IPS-15b (cell line): ENCODE measurements at regions not wholly inside any gene's neighbourhood (a gene's known extent, or its start where the extent isn't known, plus 50 kb on each side); places are given as distances from the start of the nearest gene placed in this dataset.

Experiments
- H3K27me3 ChIP-seq: one replicate; pipeline ENCODE4 v1.6.1; 2013; ENCODE audit warnings: low read length; ENCODE audit not compliant: control insufficient read depth, insufficient read depth
- H3K36me3 ChIP-seq: one replicate; pipeline ENCODE4 v1.6.1; 2013; ENCODE audit warnings: low read length; ENCODE audit not compliant: control insufficient read depth, insufficient read depth
- H3K4me1 ChIP-seq: one replicate; pipeline ENCODE4 v1.6.1; 2013; ENCODE audit warnings: mild to moderate bottlenecking, low read length; ENCODE audit not compliant: control insufficient read depth, insufficient read depth
- H3K4me3 ChIP-seq: one replicate; pipeline ENCODE4 v1.5.1; 2013; ENCODE audit warnings: low read depth, low read length
- H3K9ac ChIP-seq: one replicate; pipeline ENCODE4 v1.6.1; 2013; ENCODE audit warnings: low read depth, mild to moderate bottlenecking, low read length
- H3K9me3 ChIP-seq: one replicate; pipeline ENCODE4 v1.6.1; 2013; ENCODE audit warnings: mild to moderate bottlenecking, low read length; ENCODE audit not compliant: control insufficient read depth, insufficient read depth

DNA sequence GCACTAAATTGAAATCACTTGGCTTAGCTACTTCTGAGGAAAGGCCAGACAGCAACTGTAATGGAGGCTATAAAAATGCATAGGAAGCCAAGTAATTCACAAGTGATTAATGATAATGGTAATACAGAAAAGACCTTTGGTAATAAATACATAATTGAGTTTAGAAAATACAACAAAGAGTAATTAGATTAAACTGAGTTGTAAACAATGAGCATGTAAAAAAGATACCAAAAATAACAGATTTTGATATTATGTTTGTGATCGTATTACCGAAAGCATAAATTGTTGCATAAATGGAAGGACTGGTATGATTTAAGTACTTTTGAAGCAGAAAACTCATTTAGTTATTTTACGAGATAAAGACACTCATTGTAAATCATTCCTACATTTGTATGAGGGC is 556.7 kb upstream of the TMPRSS15 start:
- no peak overlapping the region for H3K4me3 ChIP-seq
- no peaks in the 10 kb centered on the region for H3K36me3 ChIP-seq
- H3K4me1 ChIP-seq, result no peaks in the 10 kb centered on the region
- no peak overlapping the region for H3K9ac ChIP-seq
- H3K9me3 ChIP-seq, result no peaks in the 10 kb centered on the region
- H3K27me3 ChIP-seq, result no peaks in the 10 kb centered on the region

DNA sequence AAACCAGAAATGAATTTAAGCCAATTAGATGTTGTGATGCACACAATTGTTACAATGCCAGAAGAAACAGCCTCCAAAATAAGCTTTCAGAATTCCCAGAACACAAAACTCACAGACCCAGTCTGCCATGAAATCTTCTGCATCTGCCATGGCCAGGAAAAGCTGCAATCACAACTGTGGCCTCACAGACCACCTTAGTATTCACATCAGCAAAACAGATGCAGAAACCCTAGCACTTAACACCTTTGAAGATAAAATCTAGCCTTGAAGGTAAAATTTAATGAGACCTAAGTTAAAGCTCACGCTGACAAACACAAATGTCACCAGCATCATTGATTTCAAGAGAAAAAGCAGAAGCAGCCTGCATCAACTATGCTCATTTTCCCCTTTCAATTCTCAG is 566.8 kb upstream of the TMPRSS15 start:
- Histone ChIP-seq H3K36me3 (no peaks in the 10 kb centered on the region), H3K9me3 (no peaks in the 10 kb centered on the region), H3K27me3 (no peaks in the 10 kb centered on the region), H3K4me1 (no peaks in the 10 kb centered on the region), H3K9ac (no peak overlapping the region), H3K4me3 (no peak overlapping the region)

DNA sequence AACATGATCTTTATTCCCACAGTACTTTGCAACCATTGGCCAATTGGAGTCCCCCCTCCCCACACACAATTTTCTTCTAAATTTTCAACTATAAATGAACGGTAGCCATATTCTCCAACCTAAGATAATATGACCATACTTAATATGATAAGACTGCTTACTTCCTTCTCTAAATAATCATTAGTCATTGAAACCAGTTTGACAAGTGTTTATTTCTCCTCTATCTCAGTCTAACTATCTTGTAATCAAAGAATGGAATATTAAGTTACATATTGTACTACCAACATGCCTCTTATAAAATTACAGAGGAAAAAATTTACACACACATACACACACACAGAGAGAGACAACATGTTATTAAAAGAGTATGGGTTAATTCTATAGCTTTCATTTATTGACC is 567.4 kb upstream of the TMPRSS15 start:
- Histone ChIP-seq H3K9ac (no peak overlapping the region), H3K4me1 (no peaks in the 10 kb centered on the region), H3K27me3 (no peaks in the 10 kb centered on the region), H3K36me3 (no peaks in the 10 kb centered on the region), H3K9me3 (no peaks in the 10 kb centered on the region), H3K4me3 (no peak overlapping the region)

DNA sequence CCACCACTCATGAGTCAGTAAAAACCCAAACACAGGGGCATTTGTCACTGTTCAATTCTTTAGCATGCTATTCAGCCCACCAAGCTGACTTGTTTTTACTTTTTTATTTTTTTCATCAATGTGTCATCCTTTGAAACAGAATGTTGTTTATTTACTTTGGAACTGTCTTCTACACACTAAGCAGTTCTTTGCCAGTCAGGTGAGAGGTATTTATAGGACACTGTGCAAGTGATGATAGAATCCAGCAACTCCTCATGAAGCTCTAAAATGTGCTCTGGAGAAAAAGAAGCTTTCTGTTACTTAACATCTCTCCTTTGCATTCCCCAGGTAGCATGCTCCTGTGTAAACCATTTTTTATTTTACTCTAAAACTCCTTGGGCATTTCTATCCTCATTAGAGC is 582.0 kb upstream of the TMPRSS15 start:
- Histone ChIP-seq H3K9ac (no peak overlapping the region), H3K4me1 (no peaks in the 10 kb centered on the region), H3K4me3 (no peak overlapping the region), H3K27me3 (no peaks in the 10 kb centered on the region), H3K9me3 (no peaks in the 10 kb centered on the region), H3K36me3 (no peaks in the 10 kb centered on the region)

DNA sequence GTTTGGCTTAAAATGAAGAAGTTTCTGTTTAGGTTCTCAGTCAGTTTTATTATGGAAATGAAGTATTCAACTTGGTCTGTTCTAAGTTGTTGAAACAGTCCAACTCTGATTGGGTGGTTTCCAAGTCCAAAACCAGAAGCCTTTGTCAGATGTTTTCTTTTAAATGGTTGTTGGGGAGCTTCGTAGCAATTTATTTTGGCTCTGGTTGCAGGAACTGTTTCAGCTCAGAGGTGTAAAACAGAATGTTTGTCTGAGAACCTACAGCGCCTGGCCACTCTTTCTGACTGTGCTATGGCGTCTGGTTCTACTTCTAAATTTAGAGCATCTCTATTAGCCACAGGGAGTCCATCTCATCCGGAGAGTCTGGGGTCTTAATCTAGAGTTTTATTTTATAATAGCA is 582.6 kb upstream of the TMPRSS15 start:
- Histone ChIP-seq H3K36me3 (no peaks in the 10 kb centered on the region), H3K27me3 (no peaks in the 10 kb centered on the region), H3K9me3 (no peaks in the 10 kb centered on the region), H3K9ac (no peak overlapping the region), H3K4me1 (no peaks in the 10 kb centered on the region), H3K4me3 (no peak overlapping the region)

DNA sequence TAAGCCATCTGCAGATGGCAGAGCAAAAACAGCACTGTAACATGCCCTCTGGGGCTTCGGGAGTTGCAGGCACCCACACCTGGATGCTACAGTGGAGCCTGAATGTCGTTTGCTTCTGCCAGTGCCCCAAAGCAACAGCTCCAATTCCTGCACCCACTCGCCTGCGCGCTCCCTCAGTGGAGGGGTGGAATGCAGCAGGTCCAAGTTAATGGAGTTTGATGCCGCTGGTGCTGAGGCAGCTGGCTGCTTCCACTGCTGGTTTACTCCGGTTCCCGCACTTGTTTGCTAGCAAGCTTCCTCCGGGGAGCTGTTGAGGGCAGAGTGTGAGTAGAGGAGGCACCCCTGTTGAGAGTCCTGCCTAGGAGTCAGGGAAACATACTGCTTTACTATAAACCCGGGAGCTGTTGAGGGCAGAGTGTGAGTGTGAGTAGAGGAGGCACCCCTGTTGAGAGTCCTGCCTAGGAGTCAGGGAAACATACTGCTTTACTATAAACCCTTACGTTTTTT is 584.0 kb upstream of the TMPRSS15 start:
- Histone ChIP-seq H3K9ac (no peak overlapping the region), H3K36me3 (no peaks in the 10 kb centered on the region), H3K4me1 (no peaks in the 10 kb centered on the region), H3K27me3 (no peaks in the 10 kb centered on the region), H3K9me3 (no peaks in the 10 kb centered on the region), H3K4me3 (no peak overlapping the region)

DNA sequence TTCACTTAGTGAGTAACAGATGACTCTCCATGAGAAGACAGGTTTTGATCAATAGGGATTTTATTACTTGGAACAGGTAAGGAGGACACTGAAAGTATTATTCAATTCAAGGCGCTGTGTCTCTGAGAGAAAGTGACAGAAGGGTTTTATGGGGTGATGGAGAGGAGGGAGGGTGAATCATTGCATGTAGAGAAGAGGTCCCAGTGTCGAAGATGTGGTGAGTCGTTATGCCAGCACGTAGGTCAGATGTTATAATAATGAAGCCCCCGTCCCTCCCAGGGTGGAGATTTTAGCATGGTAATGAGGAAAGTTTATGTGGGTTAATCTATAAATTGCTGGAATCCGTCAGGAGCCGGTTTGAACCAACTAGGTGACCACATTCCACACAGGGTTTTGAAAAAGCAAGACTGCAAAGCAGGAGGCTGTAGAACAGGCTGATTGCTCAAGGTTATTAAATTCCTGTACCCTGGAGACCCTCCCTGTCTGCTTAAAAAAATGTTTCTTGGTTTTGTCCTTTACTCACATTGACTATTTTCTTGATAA is 586.4 kb upstream of the TMPRSS15 start:
- H3K9ac ChIP-seq, result no peak overlapping the region
- no peaks in the 10 kb centered on the region for H3K9me3 ChIP-seq
- H3K27me3 ChIP-seq, result no peaks in the 10 kb centered on the region
- no peak overlapping the region for H3K4me3 ChIP-seq
- no peaks in the 10 kb centered on the region for H3K4me1 ChIP-seq
- no peaks in the 10 kb centered on the region for H3K36me3 ChIP-seq

DNA sequence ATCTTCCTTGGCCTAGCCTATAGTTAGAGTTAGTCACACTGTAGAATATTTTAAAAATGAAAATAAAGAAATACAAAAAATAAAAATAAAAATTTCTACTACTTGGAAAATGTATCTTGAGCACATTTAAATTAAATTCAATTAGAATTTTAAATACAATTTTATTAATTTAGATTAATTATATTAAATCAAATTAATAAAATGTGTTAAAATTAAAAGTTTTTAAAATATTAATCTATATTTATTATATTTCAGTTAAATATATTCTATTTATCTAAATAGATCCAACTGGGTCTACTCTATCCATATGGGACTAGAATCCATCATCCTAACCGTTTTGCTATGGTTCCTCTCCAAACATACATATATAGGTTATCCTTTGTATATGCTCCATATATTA is 588.3 kb upstream of the TMPRSS15 start:
- Histone ChIP-seq H3K27me3 (no peaks in the 10 kb centered on the region), H3K4me1 (no peaks in the 10 kb centered on the region), H3K4me3 (no peak overlapping the region), H3K36me3 (no peaks in the 10 kb centered on the region), H3K9me3 (no peaks in the 10 kb centered on the region), H3K9ac (no peak overlapping the region)

DNA sequence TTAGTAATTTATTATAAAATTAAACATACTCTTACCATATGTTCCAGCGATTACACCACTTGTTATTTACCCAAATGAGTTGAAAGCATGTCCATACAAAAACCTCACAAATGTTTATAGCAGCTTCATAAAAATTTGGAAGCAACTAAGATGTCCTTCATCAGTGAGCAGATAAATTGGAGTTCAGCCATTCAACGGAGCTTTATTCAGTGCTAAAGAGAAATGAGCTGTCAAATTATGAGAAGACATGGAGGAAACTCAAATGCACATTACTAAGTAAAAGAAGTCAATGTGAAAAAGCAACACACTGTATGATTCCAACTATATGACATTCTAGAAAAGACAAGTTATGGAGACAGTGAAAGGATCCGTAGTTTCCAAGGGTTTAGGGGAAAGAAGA is 606.7 kb upstream of the TMPRSS15 start:
- no peak overlapping the region for H3K9ac ChIP-seq
- no peaks in the 10 kb centered on the region for H3K9me3 ChIP-seq
- H3K36me3 ChIP-seq, result no peaks in the 10 kb centered on the region
- H3K4me1 ChIP-seq, result no peaks in the 10 kb centered on the region
- H3K27me3 ChIP-seq, result no peaks in the 10 kb centered on the region
- no peak overlapping the region for H3K4me3 ChIP-seq

DNA sequence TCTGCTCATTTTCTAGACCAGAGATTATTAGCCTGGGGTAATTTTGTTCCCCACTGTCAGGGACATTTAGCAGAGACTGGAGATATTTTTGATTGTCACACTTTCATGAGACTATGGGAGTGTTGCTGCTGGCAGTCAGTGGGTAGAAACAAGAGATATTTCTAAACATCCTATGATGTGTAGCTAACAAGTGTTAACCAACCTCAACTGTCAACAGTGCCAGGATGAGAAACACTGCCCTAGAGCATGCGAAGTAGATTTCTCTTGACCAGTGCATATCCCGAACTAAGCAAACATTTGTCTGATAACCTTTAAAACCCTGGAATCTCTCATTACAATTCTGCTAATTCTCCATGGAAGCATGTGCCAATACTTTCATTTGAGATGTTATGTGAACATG is 607.4 kb upstream of the TMPRSS15 start:
- H3K4me3 ChIP-seq, result no peak overlapping the region
- H3K9me3 ChIP-seq, result no peaks in the 10 kb centered on the region
- H3K27me3 ChIP-seq, result no peaks in the 10 kb centered on the region
- no peak overlapping the region for H3K9ac ChIP-seq
- H3K36me3 ChIP-seq, result no peaks in the 10 kb centered on the region
- no peaks in the 10 kb centered on the region for H3K4me1 ChIP-seq

DNA sequence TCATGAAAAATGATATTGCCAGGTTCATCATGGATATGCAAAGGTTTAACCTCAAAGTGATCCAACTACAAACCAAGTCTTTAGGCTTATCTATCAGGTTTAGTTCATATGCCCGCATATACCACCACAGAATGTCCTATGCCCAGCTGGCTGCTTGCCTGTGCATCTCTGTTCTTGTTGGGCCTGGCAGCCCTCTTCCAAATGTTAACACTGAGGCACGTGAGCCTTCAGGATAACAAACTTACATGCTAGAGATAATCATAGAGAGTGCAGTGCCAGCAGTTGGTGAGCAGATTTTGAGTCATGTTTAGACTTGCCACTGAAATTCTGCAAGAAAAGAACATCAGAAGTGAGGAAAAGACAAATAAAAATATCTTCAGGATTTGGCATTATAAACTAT is 607.9 kb upstream of the TMPRSS15 start:
- H3K4me3 ChIP-seq, result no peak overlapping the region
- no peaks in the 10 kb centered on the region for H3K9me3 ChIP-seq
- no peaks in the 10 kb centered on the region for H3K36me3 ChIP-seq
- H3K27me3 ChIP-seq, result no peaks in the 10 kb centered on the region
- no peak overlapping the region for H3K9ac ChIP-seq
- H3K4me1 ChIP-seq, result no peaks in the 10 kb centered on the region

DNA sequence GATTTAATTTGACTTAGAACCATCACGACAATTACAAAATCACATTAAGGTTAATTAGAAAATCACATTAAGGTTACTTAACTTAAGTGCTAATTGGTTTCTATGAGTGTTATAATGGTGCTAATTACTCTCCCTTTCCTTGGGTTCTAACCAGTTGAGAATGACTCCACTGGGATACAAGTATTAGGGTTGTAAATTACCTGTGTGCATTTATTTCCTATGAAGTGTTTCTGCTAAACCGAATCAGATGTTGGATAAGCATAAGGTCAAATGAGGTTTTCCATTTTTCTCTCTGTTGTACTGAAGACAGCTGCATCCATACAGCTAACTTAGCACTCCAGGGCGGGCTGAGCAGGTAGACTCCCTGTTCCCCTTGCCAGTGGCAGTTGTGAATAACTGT is 610.3 kb upstream of the TMPRSS15 start:
- no peaks in the 10 kb centered on the region for H3K4me1 ChIP-seq
- no peaks in the 10 kb centered on the region for H3K36me3 ChIP-seq
- H3K4me3 ChIP-seq, result no peak overlapping the region
- no peaks in the 10 kb centered on the region for H3K9me3 ChIP-seq
- H3K9ac ChIP-seq, result no peak overlapping the region
- no peaks in the 10 kb centered on the region for H3K27me3 ChIP-seq
